Ascending aorta (tissue), 2 donors: ENCODE measurements at regions not wholly inside any gene's neighbourhood (a gene's known extent, or its start where the extent isn't known, plus 50 kb on each side); places are given as distances from the start of the nearest gene placed in this dataset.

Source experiments
- DNase-seq, 2 donors: peaks; one replicate each; pipeline ENCODE4 v3.0.0-alpha.2; 2019; ENCODE audit warnings: low spot score in 2 of 2
- H3K27ac ChIP-seq, 2 donors: fragments of 200-600 bp; sonication (generic); one replicate each; pipeline ENCODE4 v1.5.1; 2016 to 2017; ENCODE audit warnings: mild to moderate bottlenecking in 1 of 2
- H3K27me3 ChIP-seq: fragments of 200-600 bp; sonication (generic); one replicate; pipeline ENCODE4 v1.5.1; 2017
- H3K36me3 ChIP-seq, 2 donors: fragments of 200-600 bp; sonication (generic); one replicate each; pipeline ENCODE4 v1.5.1; 2016
- H3K4me1 ChIP-seq, 2 donors: fragments of 200-600 bp; sonication (generic); one replicate each; pipeline ENCODE4 v1.5.1; 2016 to 2017; ENCODE audit warnings: mild to moderate bottlenecking in 1 of 2
- H3K4me3 ChIP-seq, 2 donors: fragments of 200-600 bp; sonication (generic); one replicate each; pipeline ENCODE4 v1.5.1; 2016 to 2017; ENCODE audit warnings: mild to moderate bottlenecking in 1 of 2
- H3K9me3 ChIP-seq, 2 donors: fragments of 200-600 bp; sonication (generic); one replicate each; pipeline ENCODE4 v1.5.1; 2016
- CTCF ChIP-seq, 3 experiments: fragments of 200-600 bp in 2 of 3; fragments of 450-650 bp in 1 of 3; sonication (generic) in 2 of 3; IDR thresholded peaks; one replicate each; pipeline ENCODE4 v1.5.1; 2016 to 2019; ENCODE audit warnings: antibody characterized with exemption in 3 of 3, mild to moderate bottlenecking in 1 of 3, moderate library complexity in 1 of 3
- intact Hi-C: fragments of 100-400 bp; cut with DNase I; formaldehyde crosslinking; loops from one replicate; pipeline ENCODE4 v1.15.1; 2023

- Histone ChIP-seq H3K27ac (no peak overlapping the region), H3K36me3 (no peaks in the 10 kb centered on the region), H3K9me3 (no peaks in the 10 kb centered on the region), H3K27me3 (no peaks in the 10 kb centered on the region), H3K4me1 (no peaks in the 10 kb centered on the region), H3K4me3 (no peak overlapping the region)
- TF ChIP-seq CTCF (IDR thresholded peaks at IDR 0.05) = no peak
- intact Hi-C loops = no loop called here
- no peak for DNase-seq
These were observed 307.5 kb downstream of the C1D start for GRCh38 chr2:67755156-67755882.

GRCh38 chr2:67760995-67761394, 301.8 kb downstream of the C1D start:
- no peaks in the 10 kb centered on the region for H3K4me1 ChIP-seq
- H3K36me3 ChIP-seq = no peaks in the 10 kb centered on the region
- H3K9me3 ChIP-seq = no peaks in the 10 kb centered on the region
- intact Hi-C loops = no loop called here
- no peak for DNase-seq
- H3K4me3 ChIP-seq = no peak overlapping the region
- no peaks in the 10 kb centered on the region for H3K27me3 ChIP-seq
- no peak overlapping the region for H3K27ac ChIP-seq
- TF ChIP-seq CTCF (IDR thresholded peaks at IDR 0.05) = no peak

GRCh38 chr2:67771380-67771779, 291.4 kb downstream of the C1D start:
- TF ChIP-seq CTCF (IDR thresholded peaks at IDR 0.05) = no peak
- H3K27ac ChIP-seq = no peak overlapping the region
- no peaks in the 10 kb centered on the region for H3K9me3 ChIP-seq
- no peaks in the 10 kb centered on the region for H3K4me1 ChIP-seq
- H3K27me3 ChIP-seq = no peaks in the 10 kb centered on the region
- intact Hi-C loops = no loop called here
- no peak overlapping the region for H3K4me3 ChIP-seq
- no peaks in the 10 kb centered on the region for H3K36me3 ChIP-seq
- no peak for DNase-seq

GRCh38 chr2:67772216-67773170, 290.3 kb downstream of the C1D start:
- Histone ChIP-seq H3K27ac (no peak overlapping the region), H3K4me3 (no peak overlapping the region), H3K4me1 (no peaks in the 10 kb centered on the region), H3K9me3 (no peaks in the 10 kb centered on the region), H3K27me3 (no peaks in the 10 kb centered on the region), H3K36me3 (no peaks in the 10 kb centered on the region)
- intact Hi-C loops = no loop called here
- DNase-seq = no peak
- no peak for TF ChIP-seq CTCF (IDR thresholded peaks at IDR 0.05)

- H3K9me3 ChIP-seq = no peaks in the 10 kb centered on the region
- intact Hi-C loops = no loop called here
- no peaks in the 10 kb centered on the region for H3K4me1 ChIP-seq
- no peak for DNase-seq
- H3K4me3 ChIP-seq = no peak overlapping the region
- no peak for TF ChIP-seq CTCF (IDR thresholded peaks at IDR 0.05)
- H3K27me3 ChIP-seq = no peaks in the 10 kb centered on the region
- H3K27ac ChIP-seq = no peak overlapping the region
- H3K36me3 ChIP-seq = no peaks in the 10 kb centered on the region
These were observed 289.0 kb downstream of the C1D start for GRCh38 chr2:67773851-67774250.
